H1 (cell line): ENCODE measurements at regions not wholly inside any gene's neighbourhood (a gene's known extent, or its start where the extent isn't known, plus 50 kb on each side); places are given as distances from the start of the nearest gene placed in this dataset.

Experiments
- CEBPB ChIP-seq: IDR thresholded peaks from 2 replicates; pipeline ENCODE4 v1.6.1; 2012; ENCODE audit warnings: low read depth, low read length
- CREB1 ChIP-seq: IDR thresholded peaks from 2 replicates; pipeline ENCODE4 v1.6.1; 2012; ENCODE audit warnings: inconsistent platforms
- EGR1 ChIP-seq: IDR thresholded peaks from 2 replicates; pipeline ENCODE4 v1.6.1; 2011; ENCODE audit warnings: low read depth, low read length, borderline replicate concordance
- EP300 ChIP-seq, 2 experiments: IDR thresholded peaks; 1 replicate in 1 of 2; 2 replicates in 1 of 2; pipeline ENCODE4 v1.6.1; 2011 to 2012; ENCODE audit warnings: low read depth in 2 of 2, low read length in 2 of 2, mild to moderate bottlenecking in 2 of 2, borderline replicate concordance in 1 of 2, inconsistent platforms in 1 of 2, moderate library complexity in 1 of 2
- HDAC6 ChIP-seq: IDR thresholded peaks from one replicate; pipeline ENCODE4 v1.7.1; 2012; ENCODE audit warnings: low read depth, mild to moderate bottlenecking, inconsistent platforms, low read length, moderate library complexity
- JUN ChIP-seq: IDR thresholded peaks from 2 replicates; pipeline ENCODE4 v1.6.1; 2011; ENCODE audit warnings: low read depth, mild to moderate bottlenecking, improper control_type of control experiment, low read length
- POLR2A ChIP-seq, 2 experiments: IDR thresholded peaks; 1 replicate in 1 of 2; 2 replicates in 1 of 2; pipeline ENCODE4 v1.6.1; 2011; ENCODE audit warnings: low read depth in 2 of 2, low read length in 2 of 2, mild to moderate bottlenecking in 2 of 2; ENCODE audit errors: control extremely low read depth in 1 of 2
- POLR2AphosphoS5 ChIP-seq: IDR thresholded peaks from 2 replicates; pipeline ENCODE4 v1.6.1; 2011; ENCODE audit warnings: low read depth, low read length
- RNF2 ChIP-seq: fragments of 200-900, 300-1000 bp; sonication (generic); IDR thresholded peaks from 2 replicates; pipeline ENCODE4 v1.7.1; 2016; ENCODE audit warnings: borderline replicate concordance, low read depth, mild to moderate bottlenecking, antibody characterized with exemption, low read length; ENCODE audit not compliant: poor library complexity, severe bottlenecking; ENCODE audit errors: missing control alignments
- ZNF274 ChIP-seq: IDR thresholded peaks from 2 replicates; pipeline ENCODE4 v1.7.0; 2012; ENCODE audit warnings: low read length, borderline replicate concordance; ENCODE audit errors: extremely low read depth
- TF ChIP-seq, protein P1 (sequence below), 3 experiments: IDR thresholded peaks; 1 replicate in 2 of 3; 2 replicates in 1 of 3; pipeline versions ENCODE4 v1.5.1 to v1.6.1; 2011; ENCODE audit warnings: low read length in 3 of 3, mild to moderate bottlenecking in 3 of 3, inconsistent platforms in 2 of 3, low read depth in 1 of 3, moderate library complexity in 1 of 3; ENCODE audit not compliant: insufficient read depth in 1 of 3; ENCODE audit errors: control extremely low read depth in 1 of 3
- TF ChIP-seq, protein P2 (sequence below): IDR thresholded peaks from 2 replicates; pipeline ENCODE4 v1.6.1; 2012; ENCODE audit warnings: low read length, inconsistent platforms
- TF ChIP-seq, protein P3 (sequence below): IDR thresholded peaks from 2 replicates; pipeline ENCODE4 v1.6.1; 2012; ENCODE audit warnings: inconsistent platforms

DNA sequence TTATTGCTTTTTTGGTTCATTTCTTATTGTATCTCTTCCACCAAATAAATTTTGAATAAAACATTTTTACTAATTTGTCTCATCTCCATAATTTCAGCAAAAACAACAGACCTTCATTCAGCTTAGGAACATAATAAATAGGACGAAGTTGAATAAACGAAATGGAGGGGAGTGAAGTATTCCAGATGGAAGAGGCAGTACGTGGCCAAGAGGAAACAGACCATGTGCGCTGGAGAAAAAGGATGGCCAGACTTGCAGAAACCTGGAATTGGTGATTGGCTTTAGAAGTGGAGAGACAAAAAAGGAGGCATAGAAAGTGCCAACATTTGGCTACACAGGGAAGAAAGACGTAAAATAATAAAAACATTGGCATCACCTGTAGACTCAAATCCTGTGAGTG, 113.5 kb downstream of the USP22 start:
- TF ChIP-seq, protein P1, sequence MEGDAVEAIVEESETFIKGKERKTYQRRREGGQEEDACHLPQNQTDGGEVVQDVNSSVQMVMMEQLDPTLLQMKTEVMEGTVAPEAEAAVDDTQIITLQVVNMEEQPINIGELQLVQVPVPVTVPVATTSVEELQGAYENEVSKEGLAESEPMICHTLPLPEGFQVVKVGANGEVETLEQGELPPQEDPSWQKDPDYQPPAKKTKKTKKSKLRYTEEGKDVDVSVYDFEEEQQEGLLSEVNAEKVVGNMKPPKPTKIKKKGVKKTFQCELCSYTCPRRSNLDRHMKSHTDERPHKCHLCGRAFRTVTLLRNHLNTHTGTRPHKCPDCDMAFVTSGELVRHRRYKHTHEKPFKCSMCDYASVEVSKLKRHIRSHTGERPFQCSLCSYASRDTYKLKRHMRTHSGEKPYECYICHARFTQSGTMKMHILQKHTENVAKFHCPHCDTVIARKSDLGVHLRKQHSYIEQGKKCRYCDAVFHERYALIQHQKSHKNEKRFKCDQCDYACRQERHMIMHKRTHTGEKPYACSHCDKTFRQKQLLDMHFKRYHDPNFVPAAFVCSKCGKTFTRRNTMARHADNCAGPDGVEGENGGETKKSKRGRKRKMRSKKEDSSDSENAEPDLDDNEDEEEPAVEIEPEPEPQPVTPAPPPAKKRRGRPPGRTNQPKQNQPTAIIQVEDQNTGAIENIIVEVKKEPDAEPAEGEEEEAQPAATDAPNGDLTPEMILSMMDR (IDR thresholded peaks at IDR 0.05; ENCODE audit: control extremely low read depth in 1 of 3, insufficient read depth in 1 of 3, low read depth in 1 of 3, low read length in 3 of 3), result no peak
- TF ChIP-seq EGR1 (no peak), CREB1 (no peak), POLR2A (IDR thresholded peaks at IDR 0.05; ENCODE audit: control extremely low read depth in 1 of 2, low read depth in 2 of 2, low read length in 2 of 2) (no peak), RNF2 (no peak), EP300 (IDR thresholded peaks at IDR 0.05; ENCODE audit: borderline replicate concordance in 1 of 2, low read depth in 2 of 2, low read length in 2 of 2) (no peak), CEBPB (no peak), JUN (no peak), POLR2AphosphoS5 (no peak), ZNF274 (no peak), HDAC6 (no peak)
- TF ChIP-seq, protein P2, sequence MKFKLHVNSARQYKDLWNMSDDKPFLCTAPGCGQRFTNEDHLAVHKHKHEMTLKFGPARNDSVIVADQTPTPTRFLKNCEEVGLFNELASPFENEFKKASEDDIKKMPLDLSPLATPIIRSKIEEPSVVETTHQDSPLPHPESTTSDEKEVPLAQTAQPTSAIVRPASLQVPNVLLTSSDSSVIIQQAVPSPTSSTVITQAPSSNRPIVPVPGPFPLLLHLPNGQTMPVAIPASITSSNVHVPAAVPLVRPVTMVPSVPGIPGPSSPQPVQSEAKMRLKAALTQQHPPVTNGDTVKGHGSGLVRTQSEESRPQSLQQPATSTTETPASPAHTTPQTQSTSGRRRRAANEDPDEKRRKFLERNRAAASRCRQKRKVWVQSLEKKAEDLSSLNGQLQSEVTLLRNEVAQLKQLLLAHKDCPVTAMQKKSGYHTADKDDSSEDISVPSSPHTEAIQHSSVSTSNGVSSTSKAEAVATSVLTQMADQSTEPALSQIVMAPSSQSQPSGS, result no peak
- TF ChIP-seq, protein P3, sequence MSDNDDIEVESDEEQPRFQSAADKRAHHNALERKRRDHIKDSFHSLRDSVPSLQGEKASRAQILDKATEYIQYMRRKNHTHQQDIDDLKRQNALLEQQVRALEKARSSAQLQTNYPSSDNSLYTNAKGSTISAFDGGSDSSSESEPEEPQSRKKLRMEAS, result no peak
